A549 (cell line): ENCODE measurements at regions not wholly inside any gene's neighbourhood (a gene's known extent, or its start where the extent isn't known, plus 50 kb on each side); places are given as distances from the start of the nearest gene placed in this dataset.

Source experiments
- ATOH8 ChIP-seq: fragments of 250-450 bp; sonication (Bioruptor Pico); IDR thresholded peaks from 2 replicates; pipeline ENCODE4 v1.5.0; 2020; ENCODE audit warnings: low read depth, mild to moderate bottlenecking, moderate library complexity
- MAX ChIP-seq: IDR thresholded peaks from 2 replicates; pipeline ENCODE4 v1.6.1; 2012
- RCOR1 ChIP-seq: fragments of 150-350 bp; IDR thresholded peaks from 2 replicates; pipeline ENCODE4 v1.6.1; 2014; ENCODE audit warnings: antibody characterized with exemption, low read length, low read depth
- TF ChIP-seq, protein P1 (sequence below): fragments of >200 bp; sonication (Bioruptor Twin); formaldehyde crosslinking; IDR thresholded peaks from 3 replicates; pipeline ENCODE4 v1.5.1; 2016

GRCh38 chr11:24384240-24384639 is 112.6 kb upstream of the LUZP2 start:
- no peak for TF ChIP-seq MAX
- TF ChIP-seq ATOH8 (CRISPR knock-in tag), result no peak
- TF ChIP-seq RCOR1, result no peak
- TF ChIP-seq, protein P1, sequence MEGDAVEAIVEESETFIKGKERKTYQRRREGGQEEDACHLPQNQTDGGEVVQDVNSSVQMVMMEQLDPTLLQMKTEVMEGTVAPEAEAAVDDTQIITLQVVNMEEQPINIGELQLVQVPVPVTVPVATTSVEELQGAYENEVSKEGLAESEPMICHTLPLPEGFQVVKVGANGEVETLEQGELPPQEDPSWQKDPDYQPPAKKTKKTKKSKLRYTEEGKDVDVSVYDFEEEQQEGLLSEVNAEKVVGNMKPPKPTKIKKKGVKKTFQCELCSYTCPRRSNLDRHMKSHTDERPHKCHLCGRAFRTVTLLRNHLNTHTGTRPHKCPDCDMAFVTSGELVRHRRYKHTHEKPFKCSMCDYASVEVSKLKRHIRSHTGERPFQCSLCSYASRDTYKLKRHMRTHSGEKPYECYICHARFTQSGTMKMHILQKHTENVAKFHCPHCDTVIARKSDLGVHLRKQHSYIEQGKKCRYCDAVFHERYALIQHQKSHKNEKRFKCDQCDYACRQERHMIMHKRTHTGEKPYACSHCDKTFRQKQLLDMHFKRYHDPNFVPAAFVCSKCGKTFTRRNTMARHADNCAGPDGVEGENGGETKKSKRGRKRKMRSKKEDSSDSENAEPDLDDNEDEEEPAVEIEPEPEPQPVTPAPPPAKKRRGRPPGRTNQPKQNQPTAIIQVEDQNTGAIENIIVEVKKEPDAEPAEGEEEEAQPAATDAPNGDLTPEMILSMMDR, result no peak
